ENCODE measurements at regions not wholly inside any gene's neighbourhood (a gene's known extent, or its start where the extent isn't known, plus 50 kb on each side); places are given as distances from the start of the nearest gene placed in this dataset.

GRCh38 chr7:94276027-94276426 is 118.7 kb upstream of the COL1A2 start:
- TF ChIP-seq ZNF165 (CRISPR knock-in tag; IDR thresholded peaks at IDR 0.05; ENCODE audit: borderline replicate concordance) (no peak), NFYB (IDR thresholded peaks at IDR 0.05; ENCODE audit: extremely low read depth, insufficient read length) (no peak), XRCC5 (IDR thresholded peaks at IDR 0.05; ENCODE audit: low read depth, low read length) (no peak), RNF2 (IDR thresholded peaks at IDR 0.05) (no peak), HDAC2 (IDR thresholded peaks at IDR 0.05) (no peak), CBX5 (IDR thresholded peaks at IDR 0.05; ENCODE audit: borderline replicate concordance, low read depth) (no peak), CTCF (IDR thresholded peaks at IDR 0.05 in 2 of 3, conservative IDR thresholded peaks at IDR 0.05 in 1 of 3; ENCODE audit: insufficient read depth in 2 of 3, low read depth in 1 of 3, low read length in 3 of 3) (no peak), USF2 (CRISPR knock-in tag; IDR thresholded peaks at IDR 0.05) (no peak), FOXM1 (IDR thresholded peaks at IDR 0.05; ENCODE audit: low read depth) (no peak), FOXM1 (CRISPR knock-in tag; IDR thresholded peaks at IDR 0.05; ENCODE audit: low read depth) (no peak), CBX3 (IDR thresholded peaks at IDR 0.05; ENCODE audit: borderline replicate concordance in 1 of 2, low read length in 2 of 2) (no peak), POLR2A (conservative IDR thresholded peaks at IDR 0.05) (no peak)
